ENCODE measurements at regions not wholly inside any gene's neighbourhood (a gene's known extent, or its start where the extent isn't known, plus 50 kb on each side); places are given as distances from the start of the nearest gene placed in this dataset.

- H3K9ac ChIP-seq (ENCODE audit: low read depth in 1 of 3, low read length in 3 of 3), result no peak overlapping the region
- no peaks in the 10 kb centered on the region for H3K9me3 ChIP-seq (ENCODE audit: control insufficient read depth in 3 of 3, low read length in 3 of 3)
- H3K4me1 ChIP-seq (ENCODE audit: control insufficient read depth in 3 of 3, insufficient read depth in 3 of 3, low read length in 3 of 3), result no peaks in the 10 kb centered on the region
- H3K27ac ChIP-seq (ENCODE audit: low read depth, low read length), result no peak overlapping the region
- no peaks in the 10 kb centered on the region for H3K27me3 ChIP-seq (ENCODE audit: control insufficient read depth in 3 of 3, insufficient read depth in 3 of 3, low read length in 3 of 3)
- no peaks in the 10 kb centered on the region for H3K36me3 ChIP-seq (ENCODE audit: control insufficient read depth in 3 of 3, insufficient read depth in 3 of 3, low read length in 3 of 3)
- H3K4me3 ChIP-seq (ENCODE audit: low read length in 3 of 3), result no peak overlapping the region
These were observed 364.8 kb downstream of the SOCS6 start for GRCh38 chr18:70653671-70654070.

- H3K9ac ChIP-seq (ENCODE audit: low read depth in 1 of 3, low read length in 3 of 3), result no peak overlapping the region
- no peak overlapping the region for H3K27ac ChIP-seq (ENCODE audit: low read depth, low read length)
- no peaks in the 10 kb centered on the region for H3K36me3 ChIP-seq (ENCODE audit: control insufficient read depth in 3 of 3, insufficient read depth in 3 of 3, low read length in 3 of 3)
- no peaks in the 10 kb centered on the region for H3K27me3 ChIP-seq (ENCODE audit: control insufficient read depth in 3 of 3, insufficient read depth in 3 of 3, low read length in 3 of 3)
- no peaks in the 10 kb centered on the region for H3K4me1 ChIP-seq (ENCODE audit: control insufficient read depth in 3 of 3, insufficient read depth in 3 of 3, low read length in 3 of 3)
- no peaks in the 10 kb centered on the region for H3K9me3 ChIP-seq (ENCODE audit: control insufficient read depth in 3 of 3, low read length in 3 of 3)
- H3K4me3 ChIP-seq (ENCODE audit: low read length in 3 of 3), result no peak overlapping the region
These were observed 362.0 kb downstream of the SOCS6 start for GRCh38 chr18:70650878-70651277.

GRCh38 chr18:70649683-70650082 lies 360.8 kb downstream of the SOCS6 start:
- no peak overlapping the region for H3K27ac ChIP-seq (ENCODE audit: low read depth, low read length)

GRCh38 chr18:70645971-70646370 lies 357.1 kb downstream of the SOCS6 start:
- Histone ChIP-seq H3K9ac (ENCODE audit: low read depth in 1 of 3, low read length in 3 of 3) (no peak overlapping the region), H3K9me3 (ENCODE audit: control insufficient read depth in 3 of 3, low read length in 3 of 3) (no peaks in the 10 kb centered on the region), H3K27ac (ENCODE audit: low read depth, low read length) (no peak overlapping the region), H3K4me1 (ENCODE audit: control insufficient read depth in 3 of 3, insufficient read depth in 3 of 3, low read length in 3 of 3) (no peaks in the 10 kb centered on the region), H3K36me3 (ENCODE audit: control insufficient read depth in 3 of 3, insufficient read depth in 3 of 3, low read length in 3 of 3) (no peaks in the 10 kb centered on the region), H3K27me3 (ENCODE audit: control insufficient read depth in 3 of 3, insufficient read depth in 3 of 3, low read length in 3 of 3) (no peaks in the 10 kb centered on the region), H3K4me3 (ENCODE audit: low read length in 3 of 3) (no peak overlapping the region)

More at GRCh38 chr18:70649683-70650082, 360.8 kb downstream of the SOCS6 start:
- no peaks in the 10 kb centered on the region for H3K4me1 ChIP-seq (ENCODE audit: control insufficient read depth in 3 of 3, insufficient read depth in 3 of 3, low read length in 3 of 3)
- H3K27me3 ChIP-seq (ENCODE audit: control insufficient read depth in 3 of 3, insufficient read depth in 3 of 3, low read length in 3 of 3), result no peaks in the 10 kb centered on the region
- no peak overlapping the region for H3K9ac ChIP-seq (ENCODE audit: low read depth in 1 of 3, low read length in 3 of 3)
- H3K4me3 ChIP-seq (ENCODE audit: low read length in 3 of 3), result no peak overlapping the region
- no peaks in the 10 kb centered on the region for H3K9me3 ChIP-seq (ENCODE audit: control insufficient read depth in 3 of 3, low read length in 3 of 3)
- no peaks in the 10 kb centered on the region for H3K36me3 ChIP-seq (ENCODE audit: control insufficient read depth in 3 of 3, insufficient read depth in 3 of 3, low read length in 3 of 3)

- Histone ChIP-seq H3K27me3 (ENCODE audit: control insufficient read depth in 3 of 3, insufficient read depth in 3 of 3, low read length in 3 of 3) (no peaks in the 10 kb centered on the region), H3K4me1 (ENCODE audit: control insufficient read depth in 3 of 3, insufficient read depth in 3 of 3, low read length in 3 of 3) (no peaks in the 10 kb centered on the region), H3K27ac (ENCODE audit: low read depth, low read length) (no peak overlapping the region), H3K36me3 (ENCODE audit: control insufficient read depth in 3 of 3, insufficient read depth in 3 of 3, low read length in 3 of 3) (no peaks in the 10 kb centered on the region), H3K9ac (ENCODE audit: low read depth in 1 of 3, low read length in 3 of 3) (no peak overlapping the region), H3K4me3 (ENCODE audit: low read length in 3 of 3) (no peak overlapping the region), H3K9me3 (ENCODE audit: control insufficient read depth in 3 of 3, low read length in 3 of 3) (no peaks in the 10 kb centered on the region)
These were observed 355.0 kb downstream of the SOCS6 start for GRCh38 chr18:70643812-70644211.

- Histone ChIP-seq H3K4me3 (ENCODE audit: low read length in 3 of 3) (no peak overlapping the region), H3K9ac (ENCODE audit: low read depth in 1 of 3, low read length in 3 of 3) (no peak overlapping the region), H3K27me3 (ENCODE audit: control insufficient read depth in 3 of 3, insufficient read depth in 3 of 3, low read length in 3 of 3) (no peaks in the 10 kb centered on the region), H3K27ac (ENCODE audit: low read depth, low read length) (no peak overlapping the region), H3K4me1 (ENCODE audit: control insufficient read depth in 3 of 3, insufficient read depth in 3 of 3, low read length in 3 of 3) (no peaks in the 10 kb centered on the region), H3K36me3 (ENCODE audit: control insufficient read depth in 3 of 3, insufficient read depth in 3 of 3, low read length in 3 of 3) (no peaks in the 10 kb centered on the region), H3K9me3 (ENCODE audit: control insufficient read depth in 3 of 3, low read length in 3 of 3) (no peaks in the 10 kb centered on the region)
These were observed 352.4 kb downstream of the SOCS6 start for GRCh38 chr18:70641156-70641775.

- Histone ChIP-seq H3K27ac (ENCODE audit: low read depth, low read length) (no peak overlapping the region), H3K27me3 (ENCODE audit: control insufficient read depth in 3 of 3, insufficient read depth in 3 of 3, low read length in 3 of 3) (no peaks in the 10 kb centered on the region), H3K9ac (ENCODE audit: low read depth in 1 of 3, low read length in 3 of 3) (no peak overlapping the region), H3K4me3 (ENCODE audit: low read length in 3 of 3) (no peak overlapping the region), H3K4me1 (ENCODE audit: control insufficient read depth in 3 of 3, insufficient read depth in 3 of 3, low read length in 3 of 3) (no peaks in the 10 kb centered on the region), H3K36me3 (ENCODE audit: control insufficient read depth in 3 of 3, insufficient read depth in 3 of 3, low read length in 3 of 3) (no peaks in the 10 kb centered on the region), H3K9me3 (ENCODE audit: control insufficient read depth in 3 of 3, low read length in 3 of 3) (no peaks in the 10 kb centered on the region)
These were observed 351.6 kb downstream of the SOCS6 start for GRCh38 chr18:70640336-70640887.

GRCh38 chr18:70636991-70637390 lies 348.1 kb downstream of the SOCS6 start:
- no peak overlapping the region for H3K4me3 ChIP-seq (ENCODE audit: low read length in 3 of 3)
- H3K9me3 ChIP-seq (ENCODE audit: control insufficient read depth in 3 of 3, low read length in 3 of 3), result no peaks in the 10 kb centered on the region
- no peaks in the 10 kb centered on the region for H3K27me3 ChIP-seq (ENCODE audit: control insufficient read depth in 3 of 3, insufficient read depth in 3 of 3, low read length in 3 of 3)
- no peaks in the 10 kb centered on the region for H3K36me3 ChIP-seq (ENCODE audit: control insufficient read depth in 3 of 3, insufficient read depth in 3 of 3, low read length in 3 of 3)
- H3K9ac ChIP-seq (ENCODE audit: low read depth in 1 of 3, low read length in 3 of 3), result no peak overlapping the region
- no peaks in the 10 kb centered on the region for H3K4me1 ChIP-seq (ENCODE audit: control insufficient read depth in 3 of 3, insufficient read depth in 3 of 3, low read length in 3 of 3)
- H3K27ac ChIP-seq (ENCODE audit: low read depth, low read length), result no peak overlapping the region

- Histone ChIP-seq H3K9me3 (ENCODE audit: control insufficient read depth in 3 of 3, low read length in 3 of 3) (no peaks in the 10 kb centered on the region), H3K4me1 (ENCODE audit: control insufficient read depth in 3 of 3, insufficient read depth in 3 of 3, low read length in 3 of 3) (no peaks in the 10 kb centered on the region), H3K36me3 (ENCODE audit: control insufficient read depth in 3 of 3, insufficient read depth in 3 of 3, low read length in 3 of 3) (no peaks in the 10 kb centered on the region), H3K27me3 (ENCODE audit: control insufficient read depth in 3 of 3, insufficient read depth in 3 of 3, low read length in 3 of 3) (no peaks in the 10 kb centered on the region), H3K4me3 (ENCODE audit: low read length in 3 of 3) (no peak overlapping the region), H3K27ac (ENCODE audit: low read depth, low read length) (no peak overlapping the region), H3K9ac (ENCODE audit: low read depth in 1 of 3, low read length in 3 of 3) (no peak overlapping the region)
These were observed 345.8 kb downstream of the SOCS6 start for GRCh38 chr18:70634576-70635147.

- Histone ChIP-seq H3K4me1 (ENCODE audit: control insufficient read depth in 3 of 3, insufficient read depth in 3 of 3, low read length in 3 of 3) (no peaks in the 10 kb centered on the region), H3K4me3 (ENCODE audit: low read length in 3 of 3) (no peak overlapping the region), H3K9me3 (ENCODE audit: control insufficient read depth in 3 of 3, low read length in 3 of 3) (no peaks in the 10 kb centered on the region), H3K27ac (ENCODE audit: low read depth, low read length) (no peak overlapping the region), H3K9ac (ENCODE audit: low read depth in 1 of 3, low read length in 3 of 3) (no peak overlapping the region), H3K36me3 (ENCODE audit: control insufficient read depth in 3 of 3, insufficient read depth in 3 of 3, low read length in 3 of 3) (no peaks in the 10 kb centered on the region), H3K27me3 (ENCODE audit: control insufficient read depth in 3 of 3, insufficient read depth in 3 of 3, low read length in 3 of 3) (no peaks in the 10 kb centered on the region)
These were observed 338.4 kb downstream of the SOCS6 start for GRCh38 chr18:70627182-70627802.

All from skeletal muscle tissue (tissue), 3 donors.